ENCODE measurements at regions not wholly inside any gene's neighbourhood (a gene's known extent, or its start where the extent isn't known, plus 50 kb on each side); places are given as distances from the start of the nearest gene placed in this dataset.

- peak; percentile 29 for FAIRE-seq
- no peak for DNase-seq (ENCODE audit: insufficient read length, low spot score)
- TF ChIP-seq, protein P1, sequence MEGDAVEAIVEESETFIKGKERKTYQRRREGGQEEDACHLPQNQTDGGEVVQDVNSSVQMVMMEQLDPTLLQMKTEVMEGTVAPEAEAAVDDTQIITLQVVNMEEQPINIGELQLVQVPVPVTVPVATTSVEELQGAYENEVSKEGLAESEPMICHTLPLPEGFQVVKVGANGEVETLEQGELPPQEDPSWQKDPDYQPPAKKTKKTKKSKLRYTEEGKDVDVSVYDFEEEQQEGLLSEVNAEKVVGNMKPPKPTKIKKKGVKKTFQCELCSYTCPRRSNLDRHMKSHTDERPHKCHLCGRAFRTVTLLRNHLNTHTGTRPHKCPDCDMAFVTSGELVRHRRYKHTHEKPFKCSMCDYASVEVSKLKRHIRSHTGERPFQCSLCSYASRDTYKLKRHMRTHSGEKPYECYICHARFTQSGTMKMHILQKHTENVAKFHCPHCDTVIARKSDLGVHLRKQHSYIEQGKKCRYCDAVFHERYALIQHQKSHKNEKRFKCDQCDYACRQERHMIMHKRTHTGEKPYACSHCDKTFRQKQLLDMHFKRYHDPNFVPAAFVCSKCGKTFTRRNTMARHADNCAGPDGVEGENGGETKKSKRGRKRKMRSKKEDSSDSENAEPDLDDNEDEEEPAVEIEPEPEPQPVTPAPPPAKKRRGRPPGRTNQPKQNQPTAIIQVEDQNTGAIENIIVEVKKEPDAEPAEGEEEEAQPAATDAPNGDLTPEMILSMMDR (IDR thresholded peaks at IDR 0.05; ENCODE audit: insufficient read depth, missing control alignments), result no peak
Measured at GRCh38 chr12:90254796-90255195, 546.2 kb upstream of the ATP2B1 start.

DNA sequence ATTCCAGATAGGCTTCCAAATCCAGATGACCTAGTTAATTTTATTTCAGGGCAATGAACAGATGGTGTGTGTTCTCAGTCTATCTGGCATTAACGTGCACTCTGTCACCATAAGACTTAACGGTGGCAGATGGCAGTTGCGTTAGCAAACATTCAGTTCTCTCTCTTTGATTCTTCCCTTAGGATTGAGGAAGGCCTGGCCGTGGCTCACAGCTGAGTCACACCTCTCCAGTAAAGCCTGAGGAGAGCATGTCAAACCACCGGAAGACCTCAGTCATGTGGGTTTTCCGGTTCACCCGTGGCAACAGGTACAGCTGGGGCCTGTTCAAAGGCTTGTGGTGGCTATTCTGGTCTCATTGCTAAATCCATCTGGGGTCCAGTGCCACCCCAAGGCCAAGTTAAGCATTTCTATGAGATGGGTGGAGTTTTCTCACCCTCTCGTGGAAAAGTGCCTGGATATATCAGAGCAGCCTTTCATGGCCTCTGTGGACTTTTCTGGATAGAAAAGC lies 545.1 kb upstream of the ATP2B1 start:
- FAIRE-seq, result peak; percentile 99
- DNase-seq (ENCODE audit: insufficient read length, low spot score), result no peak
- TF ChIP-seq, protein P1 (IDR thresholded peaks at IDR 0.05; ENCODE audit: insufficient read depth, missing control alignments), result no peak

- TF ChIP-seq, protein P1 (IDR thresholded peaks at IDR 0.05; ENCODE audit: insufficient read depth, missing control alignments), result no peak
- DNase-seq (ENCODE audit: insufficient read length, low spot score) (no peak), FAIRE-seq (no peak)
Measured at GRCh38 chr12:90253136-90253535, 544.5 kb upstream of the ATP2B1 start.

- TF ChIP-seq, protein P1 (IDR thresholded peaks at IDR 0.05; ENCODE audit: insufficient read depth, missing control alignments), result no peak
- DNase-seq (ENCODE audit: insufficient read length, low spot score) (no peak), FAIRE-seq (no peak)
Measured at GRCh38 chr12:90250766-90251165, 542.1 kb upstream of the ATP2B1 start.

GRCh38 chr12:90250042-90250441 lies 541.4 kb upstream of the ATP2B1 start:
- DNase-seq (ENCODE audit: insufficient read length, low spot score), result no peak
- TF ChIP-seq, protein P1 (IDR thresholded peaks at IDR 0.05; ENCODE audit: insufficient read depth, missing control alignments), result no peak
- no peak for FAIRE-seq

DNA sequence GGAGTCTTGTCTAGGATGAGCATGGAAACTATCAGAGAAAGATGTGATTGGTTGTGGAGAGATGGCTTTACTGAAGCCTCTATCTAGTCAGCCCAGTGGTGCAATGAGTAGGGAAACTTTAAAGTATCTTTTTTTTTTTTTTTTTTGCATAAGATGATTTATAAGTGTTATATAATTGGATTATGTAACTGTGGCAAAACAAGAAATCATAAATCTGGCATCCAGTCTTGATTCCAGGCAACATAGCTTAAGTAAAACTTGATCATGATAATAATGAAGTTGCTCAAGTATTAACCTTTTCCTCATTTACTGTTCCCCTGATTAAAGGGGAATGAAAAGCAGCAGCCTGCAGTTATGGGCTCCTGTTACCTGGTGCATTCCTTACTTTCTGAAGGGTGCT lies 538.0 kb upstream of the ATP2B1 start:
- no peak for DNase-seq (ENCODE audit: insufficient read length, low spot score)
- FAIRE-seq, result no peak
- TF ChIP-seq, protein P1 (IDR thresholded peaks at IDR 0.05; ENCODE audit: insufficient read depth, missing control alignments), result no peak

DNA sequence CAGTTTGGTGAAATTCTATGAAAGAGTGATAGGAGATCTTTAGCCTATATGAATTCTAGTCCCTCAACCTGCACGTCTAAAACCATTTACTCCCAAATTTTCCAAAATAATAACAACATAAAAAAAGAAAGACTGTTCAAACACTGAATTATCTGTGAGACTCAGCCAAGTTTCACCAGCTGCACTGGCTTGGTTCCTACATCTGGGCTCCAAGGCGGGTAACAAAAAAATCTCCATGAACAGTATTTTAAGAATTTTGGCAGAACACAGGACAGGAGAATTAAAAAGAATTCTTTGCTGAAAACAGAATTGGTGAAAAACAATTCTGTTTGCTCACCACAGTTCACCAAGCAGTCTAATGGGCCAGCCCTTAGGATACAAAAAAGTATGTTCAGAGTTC lies 536.8 kb upstream of the ATP2B1 start:
- FAIRE-seq (no peak), DNase-seq (ENCODE audit: insufficient read length, low spot score) (no peak)
- TF ChIP-seq, protein P1 (IDR thresholded peaks at IDR 0.05; ENCODE audit: insufficient read depth, missing control alignments), result no peak

Data from D721Med (cell line).